ENCODE measurements at regions not wholly inside any gene's neighbourhood (a gene's known extent, or its start where the extent isn't known, plus 50 kb on each side); places are given as distances from the start of the nearest gene placed in this dataset.

- TF ChIP-seq ZBTB7A (IDR thresholded peaks at IDR 0.05; ENCODE audit: low read depth) (no peak), EGR1 (IDR thresholded peaks at IDR 0.05) (no peak), CREB1 (IDR thresholded peaks at IDR 0.05; ENCODE audit: low read depth) (no peak), TCF12 (IDR thresholded peaks at IDR 0.05; ENCODE audit: low read depth) (no peak), RAD21 (IDR thresholded peaks at IDR 0.05; ENCODE audit: low read depth) (peak; percentile 75), FOXM1 (IDR thresholded peaks at IDR 0.05; ENCODE audit: borderline replicate concordance, low read depth) (no peak), EP300 (IDR thresholded peaks at IDR 0.05; ENCODE audit: borderline replicate concordance) (no peak), YY1 (IDR thresholded peaks at IDR 0.05; ENCODE audit: low read depth) (no peak), MAX (IDR thresholded peaks at IDR 0.05) (no peak)
Observed at GRCh38 chr2:65722028-65722778, 289.8 kb upstream of the SPRED2 start.

- TF ChIP-seq YY1 (IDR thresholded peaks at IDR 0.05; ENCODE audit: low read depth) (no peak), TCF12 (IDR thresholded peaks at IDR 0.05; ENCODE audit: low read depth) (no peak)
Observed at GRCh38 chr2:65716698-65717097, 284.3 kb upstream of the SPRED2 start.

DNA sequence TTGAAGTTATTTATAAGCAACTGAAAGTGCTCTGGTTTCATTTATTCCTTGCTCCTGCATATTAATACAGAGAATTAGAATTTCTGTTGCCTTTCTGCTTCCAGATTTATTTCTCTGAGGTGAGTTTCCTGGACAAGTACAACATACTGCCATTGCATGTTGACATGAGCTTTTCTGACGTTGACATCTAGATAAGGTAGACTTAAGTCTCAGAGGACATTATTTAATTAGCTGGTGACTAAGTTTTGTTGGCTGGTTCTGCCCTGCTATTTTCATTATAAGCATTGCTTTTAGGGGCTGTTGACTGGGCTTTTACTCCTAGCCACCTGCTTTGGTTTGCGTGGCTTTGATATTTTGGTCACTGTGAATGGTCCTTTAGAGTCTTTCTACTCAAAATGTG, 282.9 kb upstream of the SPRED2 start:
- TF ChIP-seq NFIC (IDR thresholded peaks at IDR 0.05), result no peak

DNA sequence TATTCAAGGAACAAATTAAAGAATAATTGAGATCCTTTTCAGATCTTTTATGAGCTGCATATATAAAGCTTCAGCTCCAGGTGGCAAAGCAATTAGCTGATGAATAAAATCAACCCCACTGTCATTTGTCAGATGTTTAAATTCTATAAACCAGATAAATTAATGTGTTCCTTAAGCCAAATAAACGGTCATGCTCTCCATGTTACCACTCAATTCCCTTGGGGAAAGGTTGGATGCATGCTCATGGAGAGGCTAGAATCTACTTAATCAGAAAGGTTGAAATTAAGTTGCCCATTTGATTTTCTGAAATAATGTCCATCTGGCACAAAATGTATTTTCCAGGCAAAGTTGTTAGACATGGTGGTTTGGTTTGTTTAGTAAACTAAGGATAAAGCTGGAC, 282.5 kb upstream of the SPRED2 start:
- TF ChIP-seq ZBTB7A (IDR thresholded peaks at IDR 0.05; ENCODE audit: low read depth) (no peak), TAF1 (IDR thresholded peaks at IDR 0.05; ENCODE audit: low read depth) (no peak), EP300 (IDR thresholded peaks at IDR 0.05; ENCODE audit: borderline replicate concordance) (no peak)
- TF ChIP-seq, protein P1, sequence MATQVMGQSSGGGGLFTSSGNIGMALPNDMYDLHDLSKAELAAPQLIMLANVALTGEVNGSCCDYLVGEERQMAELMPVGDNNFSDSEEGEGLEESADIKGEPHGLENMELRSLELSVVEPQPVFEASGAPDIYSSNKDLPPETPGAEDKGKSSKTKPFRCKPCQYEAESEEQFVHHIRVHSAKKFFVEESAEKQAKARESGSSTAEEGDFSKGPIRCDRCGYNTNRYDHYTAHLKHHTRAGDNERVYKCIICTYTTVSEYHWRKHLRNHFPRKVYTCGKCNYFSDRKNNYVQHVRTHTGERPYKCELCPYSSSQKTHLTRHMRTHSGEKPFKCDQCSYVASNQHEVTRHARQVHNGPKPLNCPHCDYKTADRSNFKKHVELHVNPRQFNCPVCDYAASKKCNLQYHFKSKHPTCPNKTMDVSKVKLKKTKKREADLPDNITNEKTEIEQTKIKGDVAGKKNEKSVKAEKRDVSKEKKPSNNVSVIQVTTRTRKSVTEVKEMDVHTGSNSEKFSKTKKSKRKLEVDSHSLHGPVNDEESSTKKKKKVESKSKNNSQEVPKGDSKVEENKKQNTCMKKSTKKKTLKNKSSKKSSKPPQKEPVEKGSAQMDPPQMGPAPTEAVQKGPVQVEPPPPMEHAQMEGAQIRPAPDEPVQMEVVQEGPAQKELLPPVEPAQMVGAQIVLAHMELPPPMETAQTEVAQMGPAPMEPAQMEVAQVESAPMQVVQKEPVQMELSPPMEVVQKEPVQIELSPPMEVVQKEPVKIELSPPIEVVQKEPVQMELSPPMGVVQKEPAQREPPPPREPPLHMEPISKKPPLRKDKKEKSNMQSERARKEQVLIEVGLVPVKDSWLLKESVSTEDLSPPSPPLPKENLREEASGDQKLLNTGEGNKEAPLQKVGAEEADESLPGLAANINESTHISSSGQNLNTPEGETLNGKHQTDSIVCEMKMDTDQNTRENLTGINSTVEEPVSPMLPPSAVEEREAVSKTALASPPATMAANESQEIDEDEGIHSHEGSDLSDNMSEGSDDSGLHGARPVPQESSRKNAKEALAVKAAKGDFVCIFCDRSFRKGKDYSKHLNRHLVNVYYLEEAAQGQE (IDR thresholded peaks at IDR 0.05; ENCODE audit: low read depth), result no peak

DNA sequence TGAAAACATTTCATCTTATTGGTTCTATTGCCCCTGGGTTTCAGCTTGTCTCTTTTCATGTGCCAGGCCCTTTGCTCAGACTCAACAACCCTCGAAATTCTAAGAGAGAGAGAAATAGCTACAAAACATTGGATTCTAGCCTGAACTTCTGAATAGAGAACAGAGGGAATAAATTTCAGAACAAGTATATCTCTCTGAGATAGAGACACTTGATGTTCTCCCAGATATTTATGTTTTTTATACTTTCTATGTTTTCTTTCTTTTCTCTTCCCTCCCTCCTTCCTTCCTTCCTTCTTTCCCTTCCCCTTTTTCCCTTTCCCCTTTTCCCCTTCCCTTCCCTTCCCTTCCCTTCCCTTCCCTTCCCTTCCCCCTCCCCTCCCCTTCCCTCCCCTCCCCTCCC, 279.5 kb upstream of the SPRED2 start:
- TF ChIP-seq FOXM1 (IDR thresholded peaks at IDR 0.05; ENCODE audit: borderline replicate concordance, low read depth) (no peak), NFIC (IDR thresholded peaks at IDR 0.05) (no peak), TCF12 (IDR thresholded peaks at IDR 0.05; ENCODE audit: low read depth) (no peak), EGR1 (IDR thresholded peaks at IDR 0.05) (no peak), CREB1 (IDR thresholded peaks at IDR 0.05; ENCODE audit: low read depth) (no peak), CEBPB (IDR thresholded peaks at IDR 0.05) (no peak), TEAD4 (IDR thresholded peaks at IDR 0.05) (no peak), ZBTB7A (IDR thresholded peaks at IDR 0.05; ENCODE audit: low read depth) (no peak), MAX (IDR thresholded peaks at IDR 0.05) (no peak), YY1 (IDR thresholded peaks at IDR 0.05; ENCODE audit: low read depth) (no peak), RAD21 (IDR thresholded peaks at IDR 0.05; ENCODE audit: low read depth) (no peak), TAF1 (IDR thresholded peaks at IDR 0.05; ENCODE audit: low read depth) (no peak), EP300 (IDR thresholded peaks at IDR 0.05; ENCODE audit: borderline replicate concordance) (no peak)
- TF ChIP-seq, protein P1 (IDR thresholded peaks at IDR 0.05; ENCODE audit: low read depth), result no peak
- TF ChIP-seq, protein P2, sequence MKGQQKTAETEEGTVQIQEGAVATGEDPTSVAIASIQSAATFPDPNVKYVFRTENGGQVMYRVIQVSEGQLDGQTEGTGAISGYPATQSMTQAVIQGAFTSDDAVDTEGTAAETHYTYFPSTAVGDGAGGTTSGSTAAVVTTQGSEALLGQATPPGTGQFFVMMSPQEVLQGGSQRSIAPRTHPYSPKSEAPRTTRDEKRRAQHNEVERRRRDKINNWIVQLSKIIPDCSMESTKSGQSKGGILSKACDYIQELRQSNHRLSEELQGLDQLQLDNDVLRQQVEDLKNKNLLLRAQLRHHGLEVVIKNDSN (IDR thresholded peaks at IDR 0.05), result no peak

- TF ChIP-seq CEBPB (IDR thresholded peaks at IDR 0.05) (no peak), EP300 (IDR thresholded peaks at IDR 0.05; ENCODE audit: borderline replicate concordance) (no peak), RAD21 (IDR thresholded peaks at IDR 0.05; ENCODE audit: low read depth) (peak; percentile 81), YY1 (IDR thresholded peaks at IDR 0.05; ENCODE audit: low read depth) (0 out of 2 replicates have a peak, but pooled peaks have one; percentile 23), CREB1 (IDR thresholded peaks at IDR 0.05; ENCODE audit: low read depth) (no peak), NFIC (IDR thresholded peaks at IDR 0.05) (peak; percentile 22; the same call in 1 of the 2 replicates), EGR1 (IDR thresholded peaks at IDR 0.05) (no peak), MAX (IDR thresholded peaks at IDR 0.05) (peak; percentile 61), ZBTB7A (IDR thresholded peaks at IDR 0.05; ENCODE audit: low read depth) (no peak), TAF1 (IDR thresholded peaks at IDR 0.05; ENCODE audit: low read depth) (no peak), FOXM1 (IDR thresholded peaks at IDR 0.05; ENCODE audit: borderline replicate concordance, low read depth) (no peak), TEAD4 (IDR thresholded peaks at IDR 0.05) (peak; percentile 65), TCF12 (IDR thresholded peaks at IDR 0.05; ENCODE audit: low read depth) (peak; percentile 25; the same call in 1 of the 2 replicates)
- TF ChIP-seq, protein P1 (IDR thresholded peaks at IDR 0.05; ENCODE audit: low read depth), result no peak
- TF ChIP-seq, protein P2 (IDR thresholded peaks at IDR 0.05), result no peak
Observed at GRCh38 chr2:65710779-65711295, 278.4 kb upstream of the SPRED2 start.
